ENCODE measurements at regions not wholly inside any gene's neighbourhood (a gene's known extent, or its start where the extent isn't known, plus 50 kb on each side); places are given as distances from the start of the nearest gene placed in this dataset.

- TF ChIP-seq RAD21 (conservative IDR thresholded peaks at IDR 0.05), result no peak
- no peak for TF ChIP-seq EZH2 (IDR thresholded peaks at IDR 0.05; ENCODE audit: borderline replicate concordance, insufficient read depth, low read length, poor library complexity, severe bottlenecking)
- no peak for TF ChIP-seq CTCF (IDR thresholded peaks at IDR 0.05; ENCODE audit: poor library complexity, severe bottlenecking)
Measured at GRCh38 chr6:87979737-87980136, 67.9 kb upstream of the SPACA1 start.

Data from neural cell (in vitro differentiated cells).